Femur (tissue), 1 donor: ENCODE measurements at regions not wholly inside any gene's neighbourhood (a gene's known extent, or its start where the extent isn't known, plus 50 kb on each side); places are given as distances from the start of the nearest gene placed in this dataset.
A peak's percentile ranks its signal among the peaks of the same experiment; 100 is the strongest.

Source experiments
- DNase-seq: peaks from one replicate; pipeline ENCODE4 v3.0.0-alpha.2; 2017

- no peak for DNase-seq
These were observed 102.0 kb downstream of the VPREB1 start for GRCh38 chr22:22346401-22347107.

GRCh38 chr22:22348127-22348814 lies 103.7 kb downstream of the VPREB1 start:
- DNase-seq: no peak

- DNase-seq: no peak
These were observed 104.3 kb downstream of the VPREB1 start for GRCh38 chr22:22348815-22349454.

GRCh38 chr22:22349455-22349836 lies 104.9 kb downstream of the VPREB1 start:
- no peak for DNase-seq

GRCh38 chr22:22351366-22351765 lies 106.8 kb downstream of the VPREB1 start:
- DNase-seq: no peak

GRCh38 chr22:22352371-22352999 lies 107.9 kb downstream of the VPREB1 start:
- DNase-seq: no peak

- DNase-seq: no peak
These were observed 110.7 kb downstream of the VPREB1 start for GRCh38 chr22:22355096-22355834.

GRCh38 chr22:22357024-22357883 lies 112.7 kb downstream of the VPREB1 start:
- DNase-seq: peak; percentile 78

GRCh38 chr22:22358152-22358551 lies 113.6 kb downstream of the VPREB1 start:
- DNase-seq: no peak

- DNase-seq: no peak
These were observed 114.1 kb downstream of the VPREB1 start for GRCh38 chr22:22358686-22359085.

GRCh38 chr22:22359465-22359864 lies 114.9 kb downstream of the VPREB1 start:
- no peak for DNase-seq

- DNase-seq: no peak
These were observed 115.4 kb downstream of the VPREB1 start for GRCh38 chr22:22360014-22360413.

- no peak for DNase-seq
These were observed 117.7 kb downstream of the VPREB1 start for GRCh38 chr22:22362311-22362710.

GRCh38 chr22:22362936-22363335 lies 118.3 kb downstream of the VPREB1 start:
- no peak for DNase-seq

GRCh38 chr22:22364207-22364606 lies 119.6 kb downstream of the VPREB1 start:
- no peak for DNase-seq

GRCh38 chr22:22366537-22366936 lies 122.0 kb downstream of the VPREB1 start:
- DNase-seq: no peak

GRCh38 chr22:22368516-22368915 lies 123.9 kb downstream of the VPREB1 start:
- no peak for DNase-seq

- DNase-seq: peak; percentile 58
These were observed 124.8 kb downstream of the VPREB1 start for GRCh38 chr22:22369219-22369963.

- DNase-seq: no peak
These were observed 125.3 kb downstream of the VPREB1 start for GRCh38 chr22:22369964-22370270.

GRCh38 chr22:22371031-22371541 lies 126.5 kb downstream of the VPREB1 start:
- no peak for DNase-seq

GRCh38 chr22:22372086-22372485 lies 127.5 kb downstream of the VPREB1 start:
- DNase-seq: no peak
